Stimulated activated naive CD4-positive, alpha-beta T cell (primary cell): ENCODE measurements at regions not wholly inside any gene's neighbourhood (a gene's known extent, or its start where the extent isn't known, plus 50 kb on each side); places are given as distances from the start of the nearest gene placed in this dataset.
"Not testable (repeated sequence)": the region's sequence is repeated elsewhere in the genome, so short reads cannot be mapped to it uniquely, and the experiment has no call there.

Source experiments
- DNase-seq, 6 experiments: peaks; one replicate each; lab custom pipeline; 2025; lab: John Stamatoyannopoulos, UW

DNA sequence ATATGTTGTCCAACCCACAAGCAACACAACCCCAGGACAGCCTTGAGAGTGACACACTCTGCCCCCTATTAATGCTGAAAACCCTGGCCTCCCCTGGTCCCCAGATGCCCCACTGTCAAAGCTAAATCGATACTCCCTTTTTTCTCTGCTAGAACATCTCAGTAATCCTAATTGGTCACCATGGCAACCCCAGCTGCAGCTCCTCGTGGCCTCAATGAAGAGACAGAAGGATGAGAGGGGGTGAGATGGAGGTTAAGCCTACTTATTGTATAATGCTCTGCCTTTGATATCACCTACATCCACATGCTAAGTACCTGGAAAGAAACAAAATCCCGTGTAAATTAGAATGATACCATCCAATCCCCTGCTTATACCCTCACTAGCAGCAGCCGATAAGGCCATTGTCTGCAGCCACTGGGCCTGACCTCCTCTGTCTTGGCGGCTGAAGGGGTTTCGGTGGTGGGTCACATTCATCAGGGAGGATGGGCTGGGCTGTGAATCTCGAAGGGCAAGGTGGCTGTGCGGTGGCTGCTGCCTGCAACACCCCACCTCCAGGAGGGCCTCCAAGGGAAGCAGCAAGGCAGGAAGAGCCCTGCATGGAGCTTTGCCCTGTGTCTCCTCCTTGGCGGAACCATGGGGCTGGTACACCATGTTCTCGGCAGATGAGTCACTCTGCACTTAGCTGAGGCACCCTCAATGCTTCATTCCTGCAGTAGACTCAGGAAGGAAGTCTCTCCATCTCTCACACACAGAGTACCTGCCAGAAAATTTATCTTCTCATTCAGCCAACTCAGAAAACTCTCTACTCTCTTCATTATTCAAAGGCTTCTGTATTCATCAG lies 399.5 kb downstream of the BUD13 start:
- no peak for DNase-seq

DNA sequence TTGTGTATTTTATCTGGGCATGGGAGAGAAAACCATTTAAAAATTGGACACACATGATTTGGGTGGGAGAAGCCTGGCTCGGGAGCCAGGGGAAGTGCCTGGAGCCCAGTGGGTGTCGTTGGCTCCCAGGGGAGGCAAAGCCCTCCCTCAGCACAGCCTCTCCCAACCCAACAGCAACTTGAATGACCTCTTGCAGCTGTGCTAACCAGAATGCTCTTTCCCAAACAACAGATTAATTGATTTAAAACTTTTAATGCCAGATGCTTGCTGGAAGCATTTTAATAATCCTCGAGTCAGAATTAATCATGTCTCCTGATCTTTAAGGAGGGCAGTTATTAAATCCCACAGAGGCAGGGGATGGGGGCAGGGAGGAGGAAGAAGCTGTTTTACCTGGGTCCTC lies 401.6 kb downstream of the BUD13 start:
- DNase-seq = no peak

DNA sequence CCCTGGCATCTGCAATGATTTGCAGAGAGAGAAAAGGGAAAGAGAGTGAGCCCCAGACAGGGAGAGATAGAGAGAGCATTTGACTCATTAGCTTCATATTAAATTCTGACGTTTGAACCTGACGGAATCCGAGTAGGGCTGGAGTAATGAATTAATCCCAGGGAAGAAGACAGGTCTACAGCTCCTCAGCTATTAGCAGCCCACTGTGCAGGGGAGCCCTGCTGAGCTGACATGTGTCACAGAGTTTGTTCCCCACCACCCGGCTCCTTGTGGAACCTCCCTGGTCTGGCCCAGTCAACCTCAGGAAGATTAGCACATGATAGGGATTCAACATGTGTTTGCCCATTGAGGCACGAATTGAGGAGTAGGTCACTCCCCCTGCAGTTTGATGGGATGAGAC lies 404.0 kb downstream of the BUD13 start:
- no peak for DNase-seq

DNA sequence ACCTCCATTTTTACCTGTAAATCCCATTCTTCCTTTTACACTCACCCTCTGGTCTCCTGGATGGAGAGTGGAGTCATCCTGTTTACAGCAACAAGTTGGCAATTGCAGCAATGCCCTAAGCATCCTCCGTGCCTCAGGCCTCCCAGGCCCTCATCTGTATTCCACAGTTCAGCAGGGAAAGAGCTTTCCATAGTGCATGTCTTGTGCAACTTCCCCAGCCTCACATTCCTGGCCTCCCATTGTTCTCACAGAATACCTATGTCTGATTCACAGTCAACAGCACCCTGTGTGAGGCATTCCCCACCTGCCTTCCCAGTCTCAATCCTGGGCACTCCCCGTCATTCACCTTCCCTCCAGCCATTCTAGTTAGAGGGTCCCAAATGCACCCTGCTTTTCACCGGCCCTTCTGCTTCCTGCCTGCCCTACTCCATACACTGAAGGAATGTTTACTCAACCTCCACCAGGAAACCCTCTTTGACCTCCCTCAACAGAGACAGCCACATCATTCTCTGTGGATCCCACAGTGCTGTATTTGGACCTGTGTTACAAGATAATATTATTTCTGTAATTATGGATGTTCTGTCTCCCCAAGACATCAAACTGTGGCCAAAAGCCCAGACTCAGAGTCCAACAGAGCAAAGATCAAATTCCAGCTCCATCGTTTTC lies 405.7 kb downstream of the BUD13 start:
- no peak for DNase-seq

DNA sequence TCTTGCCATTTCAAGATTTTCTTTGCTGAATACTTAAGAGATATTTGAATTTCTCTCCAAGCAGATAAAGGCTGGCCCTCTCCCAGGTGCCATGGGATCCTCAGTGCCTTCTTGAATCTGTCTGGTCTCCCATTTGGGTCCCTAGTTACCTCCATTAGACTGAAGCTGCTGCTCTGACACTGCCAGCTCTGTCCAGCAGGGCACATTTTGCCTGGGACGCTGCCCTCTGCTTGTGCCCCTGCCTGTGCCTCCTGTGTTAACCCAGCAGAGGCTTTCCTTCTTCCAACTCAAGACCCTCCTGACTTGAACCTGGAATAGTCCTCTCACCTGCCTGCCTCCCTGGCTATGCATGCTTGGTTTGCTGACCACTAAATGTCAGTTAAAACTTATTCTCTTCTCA lies 406.3 kb downstream of the BUD13 start:
- DNase-seq = no peak

DNA sequence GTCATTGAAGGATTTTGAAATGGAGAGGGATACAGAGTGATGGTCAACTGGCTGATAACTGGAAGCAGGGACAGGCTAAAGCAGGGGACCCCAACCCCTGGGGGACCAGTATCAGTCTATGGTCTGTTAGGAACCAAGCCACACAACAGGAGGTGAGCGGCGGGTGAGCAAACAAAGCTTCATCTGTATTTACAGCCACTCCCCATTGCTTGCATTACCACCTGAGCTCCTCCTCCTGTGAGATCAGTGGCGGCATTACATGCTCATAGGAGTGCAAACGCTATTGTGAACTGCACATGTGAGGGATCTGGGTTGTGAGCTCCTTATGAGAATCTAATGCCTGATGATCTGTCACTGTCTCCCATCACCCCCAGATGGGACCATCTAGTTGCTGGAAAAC lies 407.9 kb downstream of the BUD13 start:
- DNase-seq = not testable (repeated sequence)

DNA sequence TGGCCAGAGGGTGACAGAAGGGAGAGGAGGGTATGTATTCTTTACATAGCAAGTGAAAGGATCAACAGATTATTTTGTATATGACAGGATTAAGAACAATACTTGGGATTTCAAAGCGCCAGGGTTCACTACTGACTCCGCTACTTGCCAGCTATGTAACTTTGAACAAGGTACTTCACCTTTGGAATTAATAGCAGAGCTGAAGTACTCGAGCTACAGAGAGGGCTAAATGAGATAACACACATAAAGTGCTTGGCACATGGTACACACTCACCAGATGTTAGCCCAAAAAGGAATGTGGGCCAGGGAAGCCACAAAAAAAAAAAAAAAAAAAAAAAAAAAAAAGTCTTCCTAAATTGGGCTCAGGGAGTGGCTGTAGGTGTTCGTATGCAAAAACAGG lies 408.4 kb downstream of the BUD13 start:
- DNase-seq = no peak

DNA sequence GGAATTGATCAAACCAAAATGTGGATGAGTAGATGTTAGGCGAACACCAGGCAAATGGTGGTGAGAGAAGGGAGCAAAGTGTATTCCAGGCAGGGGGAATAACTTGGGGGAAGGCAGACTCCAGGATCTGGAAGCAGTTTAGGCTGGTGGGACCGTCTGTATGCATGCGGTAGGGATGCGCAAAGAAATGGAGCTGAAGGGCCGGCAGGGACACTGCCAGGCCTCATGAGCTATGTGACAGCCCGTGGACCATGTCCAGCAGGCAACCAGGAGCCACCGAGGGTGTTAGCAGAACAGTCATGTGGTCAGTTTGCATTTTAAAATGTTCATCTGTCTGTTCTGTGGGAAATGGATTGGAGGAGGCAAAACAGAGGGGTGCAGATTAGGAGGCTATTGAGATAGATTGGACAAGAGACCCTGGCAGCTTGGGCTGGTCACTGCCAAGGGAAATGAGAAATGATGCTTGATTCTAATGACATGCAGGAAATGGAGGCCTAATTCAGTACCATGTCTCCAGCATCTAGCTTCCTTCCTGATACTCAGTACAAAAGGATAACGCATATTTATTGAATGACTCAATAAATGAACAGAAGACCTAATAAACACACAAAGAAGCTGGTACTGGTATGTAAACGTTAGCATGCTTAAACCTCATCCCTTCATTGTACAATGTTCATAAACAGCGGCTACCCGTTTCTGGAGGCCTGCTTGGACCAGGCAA lies 412.4 kb downstream of the BUD13 start:
- DNase-seq = no peak

DNA sequence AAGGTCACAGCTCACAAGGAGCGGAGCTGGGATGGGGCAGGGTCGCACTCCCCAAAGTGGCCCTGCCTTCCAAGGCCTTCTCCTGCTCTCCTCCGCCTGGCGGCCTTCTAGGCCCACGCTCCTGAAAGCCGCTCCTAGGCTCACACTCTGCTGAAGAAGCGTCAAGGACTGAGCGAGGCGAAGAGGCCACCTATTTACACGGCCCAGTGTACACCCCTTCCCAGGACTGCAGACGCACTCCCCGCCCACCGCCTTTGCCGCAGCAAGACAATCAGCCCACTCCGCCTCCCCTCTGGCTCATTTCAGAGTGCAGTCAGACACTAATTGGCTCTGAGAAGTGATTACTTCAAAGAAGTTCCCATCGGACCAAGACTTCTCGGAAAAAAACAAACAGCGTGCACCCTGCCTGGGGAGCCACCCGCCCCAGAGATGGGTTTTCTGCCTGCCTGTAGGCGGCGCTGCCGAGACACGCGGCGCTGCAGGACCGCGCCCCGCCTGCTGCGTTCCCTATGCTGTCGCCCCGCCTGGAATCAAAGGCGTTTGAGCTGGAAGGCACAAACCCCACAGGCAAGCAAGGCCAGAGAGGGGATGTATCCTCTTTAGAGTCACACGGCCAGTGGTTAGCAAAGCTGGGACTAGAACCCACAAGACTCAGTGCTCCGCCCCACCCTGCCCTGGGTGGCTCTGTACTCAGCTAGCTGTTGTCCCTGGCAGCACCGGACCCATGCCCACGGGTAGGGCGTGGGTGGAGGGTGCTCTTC lies 414.8 kb downstream of the BUD13 start:
- no peak for DNase-seq

DNA sequence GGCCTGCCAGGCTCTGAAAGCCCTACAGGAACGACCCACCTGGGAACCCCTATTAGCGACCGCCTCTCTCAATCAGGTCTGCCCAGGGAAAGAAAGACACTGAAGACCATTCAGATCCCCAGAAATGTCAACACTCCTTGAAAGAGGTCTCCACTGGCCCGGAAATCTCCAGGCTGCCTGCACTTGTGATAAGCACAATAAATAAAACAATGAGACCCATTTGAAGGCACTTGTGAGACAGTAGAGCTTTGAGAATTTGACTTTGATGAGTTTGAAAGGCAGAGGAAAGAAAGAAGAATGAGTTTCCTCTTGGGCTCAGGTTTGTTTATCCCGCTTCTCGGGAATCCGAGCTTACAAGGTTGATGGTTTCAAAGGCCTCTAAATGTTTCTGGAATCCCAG lies 416.3 kb downstream of the BUD13 start:
- no peak for DNase-seq

DNA sequence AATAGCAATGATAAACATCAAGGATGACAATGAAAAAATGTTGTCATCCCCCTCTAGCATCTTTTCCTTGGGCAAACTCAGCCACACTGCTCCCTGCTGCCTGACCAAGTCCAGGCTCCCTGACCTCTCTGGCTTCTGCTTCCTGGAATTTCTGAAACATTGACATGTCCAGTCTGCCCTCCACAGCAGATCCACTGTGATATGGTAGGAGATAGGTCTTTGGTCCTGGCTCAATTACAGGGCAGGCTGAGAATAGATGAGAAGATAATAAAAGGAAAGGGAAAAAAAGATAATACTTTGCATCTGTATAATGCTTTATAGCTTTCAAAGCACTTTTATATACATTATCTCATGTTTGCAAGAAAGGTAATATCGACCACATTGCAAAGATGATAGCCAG lies 417.7 kb downstream of the BUD13 start:
- no peak for DNase-seq

DNA sequence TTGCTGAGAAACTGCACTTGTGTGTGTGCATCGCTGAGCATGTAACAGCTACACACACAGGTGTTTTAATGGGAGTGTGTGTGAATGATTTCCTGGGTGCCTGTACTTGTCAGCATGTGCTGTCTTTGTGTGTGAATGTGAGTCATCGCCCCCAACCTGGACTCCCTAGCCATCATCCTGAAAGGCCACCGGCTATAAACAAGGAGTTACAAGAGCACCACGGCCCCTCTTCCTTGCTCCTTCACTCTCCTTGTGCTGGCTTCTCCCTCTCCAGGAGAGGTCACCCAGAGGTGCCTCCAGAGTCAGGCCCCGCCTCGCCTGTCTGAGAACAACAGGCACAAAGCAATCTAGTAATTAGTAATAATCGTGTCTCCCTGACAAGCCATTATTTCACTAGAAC lies 419.2 kb downstream of the BUD13 start:
- no peak for DNase-seq

DNA sequence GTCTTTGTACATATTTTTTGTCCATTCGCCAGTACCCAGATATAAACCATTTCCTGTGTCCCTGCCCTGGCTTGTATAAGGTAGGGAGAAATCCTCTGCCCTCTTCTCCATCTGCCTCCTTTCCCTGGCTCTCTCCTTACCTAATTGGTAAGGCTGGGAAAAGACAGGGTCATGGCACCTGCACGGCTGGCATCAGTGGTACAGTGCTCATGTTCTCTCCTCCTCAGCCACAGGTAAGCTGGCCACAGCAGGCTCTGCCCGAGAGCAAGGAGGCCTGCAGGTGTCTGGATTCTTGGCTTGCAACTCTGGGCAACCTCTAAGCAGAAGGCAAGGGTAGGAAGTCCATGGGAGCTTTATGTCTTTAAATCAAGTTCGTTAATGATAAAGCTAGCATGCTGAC lies 419.9 kb downstream of the BUD13 start:
- no peak for DNase-seq

DNA sequence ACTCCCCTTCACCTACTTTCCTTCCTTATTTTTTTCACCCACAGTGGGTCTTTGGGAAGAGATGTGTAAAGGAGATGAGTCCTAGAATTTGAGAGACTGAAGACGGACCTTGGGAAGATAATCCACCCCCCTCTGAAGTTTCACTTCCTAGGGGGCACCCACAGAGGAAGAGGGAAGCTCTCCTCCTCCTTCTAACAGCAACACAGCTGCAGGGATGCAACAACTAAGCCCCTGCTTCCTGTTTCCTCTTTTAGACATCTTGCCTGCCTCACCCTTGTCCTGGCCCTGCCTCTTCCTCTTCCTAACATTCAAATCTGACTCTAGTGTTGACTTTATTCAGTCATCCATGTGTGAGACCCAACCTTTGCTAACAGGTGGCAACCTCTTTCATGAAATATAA lies 424.6 kb downstream of the BUD13 start:
- no peak for DNase-seq

DNA sequence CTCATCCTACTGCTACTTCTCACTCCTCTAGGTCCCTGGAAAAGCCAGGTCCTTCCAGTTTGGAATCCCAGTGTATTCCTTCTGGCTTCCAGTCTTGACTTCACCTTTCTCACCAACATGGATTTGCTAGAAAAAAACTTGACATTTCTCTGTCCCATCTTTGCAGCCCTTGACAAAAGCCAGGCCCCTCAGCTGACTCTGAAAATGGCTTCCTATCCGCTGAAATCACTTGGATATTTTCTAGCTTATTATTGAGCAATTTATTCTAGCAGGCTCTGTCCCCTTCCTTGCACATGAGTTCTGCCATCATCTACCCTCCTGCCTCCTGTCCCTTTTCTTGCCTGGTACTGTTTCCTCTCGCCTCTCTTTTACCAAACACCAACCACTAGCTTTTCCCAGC lies 427.2 kb downstream of the BUD13 start:
- DNase-seq = no peak

DNA sequence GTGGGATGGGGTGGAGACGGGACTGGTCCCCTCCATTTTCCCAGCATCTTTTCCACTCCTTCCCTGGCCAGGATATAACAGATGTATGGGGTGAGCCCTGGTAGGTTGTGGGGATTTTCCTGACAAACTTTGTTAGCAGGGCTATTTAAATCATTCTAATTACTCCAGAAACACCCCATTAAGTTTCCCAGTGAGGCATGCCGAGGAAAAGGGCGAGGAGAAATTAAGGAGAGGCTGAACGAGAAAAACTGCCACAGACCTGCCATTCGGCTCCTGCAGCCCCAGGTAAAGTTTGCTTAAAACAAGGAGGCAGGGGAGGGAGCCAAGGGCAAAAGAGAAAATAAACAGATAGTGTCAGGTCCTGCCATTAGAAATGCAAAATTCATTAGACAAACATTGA lies 428.2 kb downstream of the BUD13 start:
- no peak for DNase-seq

DNA sequence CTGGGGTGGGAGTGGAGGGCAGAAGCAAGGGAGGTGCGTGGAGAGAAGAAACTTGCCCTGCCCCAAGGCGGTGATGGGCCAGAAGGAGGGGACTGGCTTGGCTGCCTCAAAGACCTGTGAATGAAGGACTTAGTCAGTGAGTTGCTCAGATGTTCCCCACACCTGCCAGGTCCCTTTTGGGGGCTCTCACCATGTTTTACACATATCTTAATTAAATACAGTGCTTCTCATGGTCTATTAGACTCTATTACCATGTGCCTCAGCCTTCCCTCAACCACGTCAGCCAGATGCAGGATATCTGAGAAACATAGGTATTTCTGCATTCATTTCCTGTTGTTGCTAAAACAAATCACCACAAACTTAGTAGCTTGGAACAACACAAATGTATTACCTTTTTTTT lies 429.5 kb downstream of the BUD13 start:
- DNase-seq = no peak

DNA sequence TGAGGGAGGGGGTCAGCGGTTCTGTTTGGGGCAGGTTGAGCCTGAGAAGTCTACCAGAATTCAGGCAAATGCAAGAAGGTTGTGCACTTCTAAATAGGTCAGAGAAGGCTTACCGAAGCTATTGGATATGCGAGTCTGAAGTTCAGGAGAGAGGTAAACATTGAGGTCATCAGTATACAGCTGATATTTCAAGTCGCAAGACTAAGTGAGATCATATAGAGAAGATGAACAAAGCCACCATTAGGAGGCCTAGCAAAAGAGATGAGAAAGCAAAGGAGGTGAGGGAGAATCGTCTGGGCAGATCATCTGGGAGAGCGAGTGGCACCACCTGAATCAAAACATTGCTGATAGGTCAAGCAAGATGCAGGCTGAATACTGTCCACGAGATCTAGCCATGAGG lies 430.6 kb downstream of the BUD13 start:
- no peak for DNase-seq

DNA sequence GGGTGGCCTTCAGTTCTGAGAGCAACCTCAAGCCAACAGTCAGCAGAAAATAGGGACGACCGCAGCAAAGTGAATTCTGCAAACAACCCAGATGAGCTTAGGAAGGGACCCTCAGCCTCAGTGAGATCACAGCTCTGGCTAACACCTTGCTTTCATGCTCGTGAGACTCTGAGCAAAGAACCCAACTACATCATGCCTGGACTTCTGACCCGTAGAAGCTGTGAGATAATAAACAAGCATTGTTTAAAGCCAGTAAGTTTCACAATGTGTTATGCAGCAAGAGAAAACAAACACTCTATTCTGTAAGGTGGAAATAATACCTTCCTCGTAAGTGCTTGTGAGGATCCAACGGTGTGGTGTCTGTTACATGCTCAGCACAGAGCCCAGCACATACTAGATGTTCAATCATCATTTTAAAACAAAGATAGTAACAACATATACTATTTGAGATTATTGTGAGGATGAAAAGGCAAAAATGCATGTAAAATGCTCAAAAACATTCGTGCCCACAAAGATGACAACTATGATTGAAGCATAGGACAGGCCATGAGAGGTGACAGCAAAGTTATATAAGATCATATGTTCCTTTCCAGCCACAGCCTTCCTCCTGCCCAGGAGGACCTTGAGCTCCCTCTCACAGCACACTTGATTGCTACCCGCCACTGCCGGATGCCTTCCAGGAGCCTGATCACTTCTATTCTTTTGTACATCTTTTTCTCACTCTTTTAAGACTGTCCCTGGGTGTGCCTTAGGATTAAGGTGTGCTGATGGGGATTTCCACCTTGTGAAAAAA lies 433.3 kb downstream of the BUD13 start:
- DNase-seq = no peak

DNA sequence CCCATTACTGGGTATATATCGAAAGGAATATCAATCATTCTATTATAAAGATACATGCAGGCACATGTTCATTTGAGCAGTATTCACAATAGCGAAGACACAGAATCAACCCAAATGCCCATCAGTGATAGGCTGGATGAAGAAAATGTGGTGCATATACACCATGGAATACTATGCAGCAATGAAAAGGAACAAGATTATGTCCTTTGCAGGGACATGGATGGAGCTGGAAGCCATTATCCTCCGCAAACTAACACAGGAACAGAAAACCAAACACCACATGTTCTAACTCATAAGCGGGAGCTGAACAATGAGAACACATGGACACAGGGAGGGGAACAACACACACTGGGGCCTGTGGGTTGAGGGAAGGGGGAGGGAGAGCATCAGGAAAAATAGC lies 434.3 kb downstream of the BUD13 start:
- DNase-seq = not testable (repeated sequence)

DNA sequence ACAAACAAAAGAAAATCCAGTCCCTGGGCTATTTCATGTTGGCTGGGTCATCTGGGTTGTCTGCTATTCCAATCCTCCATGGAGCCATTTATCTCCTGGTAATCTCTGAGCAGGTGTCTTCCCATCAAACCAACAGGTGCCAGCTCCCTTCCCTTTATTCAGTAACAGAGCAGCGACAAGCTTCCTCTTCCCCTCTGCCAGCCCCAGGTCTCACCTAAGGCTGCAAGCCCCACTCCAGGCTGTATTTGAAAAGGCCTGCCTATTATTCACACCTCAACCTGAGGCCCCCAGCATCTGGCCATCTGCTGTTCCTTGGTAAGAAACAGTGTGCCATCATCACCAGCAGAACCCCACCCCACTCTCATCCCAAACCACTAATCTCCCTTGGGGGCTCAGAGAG lies 436.2 kb downstream of the BUD13 start:
- DNase-seq = no peak

DNA sequence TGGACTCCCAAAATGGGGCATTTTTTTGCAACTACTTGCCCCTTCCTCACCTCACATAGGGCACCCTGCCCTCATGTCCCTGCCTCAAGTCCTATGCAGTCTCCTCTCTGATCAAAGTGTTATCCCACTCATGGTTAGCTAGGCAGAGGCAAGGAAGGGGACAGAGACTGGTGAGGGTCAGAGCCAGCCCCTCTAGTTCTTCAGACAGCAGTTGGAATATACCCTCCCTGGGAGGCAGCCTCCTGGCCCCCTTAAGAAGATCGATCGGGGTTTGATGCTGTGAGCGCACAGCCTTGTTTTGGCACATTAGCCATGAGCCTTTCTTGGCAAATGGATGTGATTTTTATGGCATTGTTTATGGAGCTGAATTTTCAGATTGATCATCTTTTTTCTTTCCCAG lies 436.9 kb downstream of the BUD13 start:
- no peak for DNase-seq
